Anterior cingulate cortex (tissue), 58 donors: ENCODE measurements at regions not wholly inside any gene's neighbourhood (a gene's known extent, or its start where the extent isn't known, plus 50 kb on each side); places are given as distances from the start of the nearest gene placed in this dataset.

Source experiments
- DNase-seq, 58 donors: peaks; one replicate each; lab custom pipeline; 2025; lab: John Stamatoyannopoulos, UW

DNA sequence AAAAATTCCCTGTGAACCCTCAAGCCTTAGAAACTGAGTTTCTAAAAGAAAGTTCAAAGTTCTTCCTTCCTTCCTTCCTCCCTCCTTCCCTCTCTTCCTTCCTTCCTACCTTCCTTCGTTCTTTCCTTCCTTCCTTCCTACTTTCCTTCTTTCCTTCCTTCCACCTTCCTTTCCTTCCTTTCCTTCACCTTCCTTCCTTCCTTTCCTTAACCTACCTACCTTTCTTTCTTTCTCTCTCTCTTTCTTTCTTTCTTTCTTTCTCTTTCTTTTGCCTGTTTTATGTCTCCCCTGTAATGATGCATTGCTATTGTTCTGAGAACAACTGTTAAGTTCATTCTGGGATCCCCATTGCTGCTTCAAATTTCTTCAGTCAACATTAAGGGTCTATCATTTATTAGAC, 551.1 kb downstream of the TFEC start:
- no peak for DNase-seq

GRCh38 chr7:115478426-115478825, 552.1 kb downstream of the TFEC start:
- DNase-seq, result no peak

- no peak for DNase-seq
Measured at GRCh38 chr7:115477193-115477651, 553.3 kb downstream of the TFEC start.

DNA sequence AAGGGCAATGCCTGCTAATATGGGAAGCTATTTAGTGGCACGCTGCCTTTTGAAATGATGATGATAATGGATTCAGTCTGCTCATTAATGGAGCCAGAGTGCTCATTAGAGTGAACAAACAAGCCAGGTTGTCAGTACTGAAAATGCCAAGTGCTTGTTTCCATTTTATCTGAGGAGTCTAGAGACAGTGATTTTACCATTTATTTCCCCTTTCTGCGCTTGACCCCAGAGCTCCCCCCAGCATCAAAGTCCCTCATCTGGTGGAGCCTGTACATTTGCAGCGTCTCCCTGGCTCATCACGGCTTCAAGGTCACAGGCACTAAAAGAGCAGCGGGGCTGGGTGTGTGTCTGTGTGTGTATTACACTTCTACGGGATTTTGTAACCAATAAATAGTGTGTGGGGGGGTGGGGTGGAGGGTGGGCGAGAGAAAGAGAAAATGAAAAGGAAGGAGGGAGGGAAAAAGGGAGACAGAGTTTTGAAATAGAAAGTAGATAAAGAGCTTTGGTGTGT, 553.8 kb downstream of the TFEC start:
- DNase-seq, result no peak

GRCh38 chr7:115475761-115476385, 554.0 kb downstream of the MDFIC start:
- peak in 2 of 58 donors; percentile 1 for DNase-seq

GRCh38 chr7:115475206-115475605, 553.3 kb downstream of the MDFIC start:
- no peak for DNase-seq

GRCh38 chr7:115474137-115474536, 552.2 kb downstream of the MDFIC start:
- no peak for DNase-seq

DNA sequence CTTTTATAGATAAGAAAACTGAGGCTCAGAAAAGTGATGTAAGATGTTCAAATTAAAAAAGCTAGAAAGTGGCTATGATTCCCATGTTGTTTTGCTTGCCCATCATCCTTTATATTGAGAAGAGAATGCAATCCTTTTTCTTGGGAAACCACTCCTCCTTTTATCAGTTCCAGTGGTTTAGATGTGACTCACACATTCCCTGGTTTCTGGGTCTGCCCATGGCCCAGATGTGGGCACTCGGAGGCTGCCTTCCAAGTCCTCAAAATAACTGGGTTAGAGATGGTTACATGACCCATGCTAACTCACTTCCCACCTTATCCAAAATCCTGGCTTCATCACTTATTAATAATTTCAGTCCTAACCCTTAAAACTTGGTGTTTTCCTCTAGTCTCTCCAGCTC, 550.0 kb downstream of the MDFIC start:
- no peak for DNase-seq

GRCh38 chr7:115462301-115463015, 540.6 kb downstream of the MDFIC start:
- DNase-seq, result no peak

DNA sequence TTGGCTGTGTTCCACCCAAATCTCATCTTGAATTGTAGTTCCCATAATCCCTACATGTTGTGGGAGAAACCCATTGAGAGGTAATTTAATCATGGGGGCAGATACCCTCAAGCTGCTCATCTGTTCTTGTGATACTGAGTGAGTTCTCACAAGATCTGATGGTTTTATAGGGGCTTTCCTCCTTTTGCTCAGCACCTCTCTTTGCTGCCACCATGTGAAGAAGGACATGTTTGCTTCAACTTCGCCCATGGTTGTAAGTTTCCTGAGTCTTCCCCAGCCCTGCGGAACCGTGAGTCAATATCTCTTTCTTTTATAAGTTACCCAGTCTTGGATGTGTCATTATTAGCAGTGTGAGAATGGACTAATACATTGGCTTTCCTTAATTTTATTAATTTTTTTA, 527.8 kb downstream of the MDFIC start:
- DNase-seq, result no peak

DNA sequence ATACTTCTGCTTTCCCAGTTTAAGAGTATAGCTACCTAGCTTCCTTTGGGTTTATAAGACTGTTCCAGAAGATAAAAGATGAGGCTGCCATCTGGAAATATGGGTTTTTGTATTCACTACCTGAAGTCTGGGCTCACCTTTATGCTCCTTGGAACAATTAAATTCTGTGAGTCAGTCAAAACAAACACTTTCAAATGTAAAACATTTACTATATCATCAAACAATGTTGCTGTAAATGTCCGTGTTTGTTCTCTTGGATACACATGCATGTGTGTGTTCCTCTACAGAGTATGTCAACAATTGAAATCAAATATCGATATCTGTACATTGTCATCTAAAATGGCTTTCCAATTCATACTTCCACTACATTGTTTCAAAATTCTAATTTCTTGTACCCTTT, 525.6 kb downstream of the MDFIC start:
- DNase-seq, result no peak

DNA sequence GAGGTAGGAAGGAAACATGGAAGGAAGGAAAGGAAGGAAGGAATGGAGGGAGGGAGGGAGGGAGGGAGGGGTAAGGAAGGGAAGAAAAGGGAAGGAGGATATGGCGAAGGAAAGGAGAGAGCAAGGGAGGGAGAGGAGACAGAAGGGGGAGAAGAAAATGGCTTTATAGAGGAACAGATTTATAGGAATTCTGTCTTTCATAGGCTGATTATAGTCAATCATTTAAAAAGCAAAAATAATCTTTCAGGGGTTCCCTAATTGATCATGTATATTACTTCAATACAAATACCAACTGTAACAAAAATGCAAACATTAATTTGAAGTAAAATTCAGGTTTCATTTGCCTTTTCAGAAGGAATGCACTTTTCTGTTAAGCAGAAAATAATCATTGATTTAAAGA, 519.1 kb downstream of the MDFIC start:
- no peak for DNase-seq

GRCh38 chr7:115435178-115435577, 513.3 kb downstream of the MDFIC start:
- DNase-seq, result no peak

DNA sequence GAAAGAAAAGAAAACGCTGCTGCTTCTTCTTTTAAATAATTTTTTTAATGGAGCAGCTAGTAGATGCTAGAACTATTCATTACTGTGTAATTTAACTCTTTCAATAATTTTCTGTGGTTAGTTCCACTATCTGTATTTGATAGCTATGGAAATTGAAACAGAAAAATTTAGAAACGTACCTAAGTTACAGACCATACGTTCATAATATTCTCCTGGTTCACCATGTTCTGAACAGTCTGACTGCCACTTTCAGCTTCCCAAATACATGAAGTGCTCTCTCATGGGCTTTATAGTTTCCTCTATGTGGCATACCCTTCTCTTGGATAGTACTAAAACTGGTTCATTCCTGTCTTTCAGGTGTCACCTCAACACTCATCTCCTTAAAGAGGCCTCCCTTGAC, 508.0 kb downstream of the MDFIC start:
- no peak for DNase-seq

GRCh38 chr7:115417662-115418061, 495.8 kb downstream of the MDFIC start:
- DNase-seq, result no peak

DNA sequence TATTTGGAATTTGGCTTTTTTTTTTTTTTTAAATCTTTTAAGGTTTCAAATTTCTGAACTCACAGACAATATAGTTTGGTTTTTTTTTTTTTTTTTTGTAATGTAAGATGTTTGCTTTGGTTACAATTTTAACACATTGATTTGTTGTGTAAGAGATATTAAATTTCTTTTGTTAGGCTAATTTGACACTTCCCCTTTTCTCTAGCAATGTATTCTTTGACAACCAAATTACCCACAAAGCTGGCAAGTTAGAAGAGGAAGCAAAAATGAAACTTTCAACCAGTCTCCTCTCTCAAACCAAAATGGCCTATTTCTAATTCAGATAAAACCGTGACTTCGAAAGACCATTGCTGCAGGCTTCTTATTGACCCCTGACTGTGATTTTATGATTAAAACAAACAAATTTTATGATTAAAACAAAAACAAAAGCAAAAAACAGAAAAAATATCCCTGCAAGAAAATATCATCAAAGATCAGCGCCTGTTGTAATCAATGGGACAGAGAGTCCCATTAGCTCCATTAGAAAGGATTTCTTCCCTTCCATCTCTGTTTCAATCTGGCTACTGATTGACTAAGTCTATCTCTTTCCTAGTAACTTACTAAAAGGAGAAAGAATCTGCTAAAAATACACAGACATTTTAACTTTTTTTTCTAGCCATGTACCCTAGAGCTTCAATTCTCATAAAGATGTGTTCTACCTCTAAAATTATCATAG, 489.2 kb downstream of the MDFIC start:
- no peak for DNase-seq

- no peak for DNase-seq
Measured at GRCh38 chr7:115410434-115410820, 488.5 kb downstream of the MDFIC start.

- DNase-seq, result no peak
Measured at GRCh38 chr7:115409682-115410433, 488.0 kb downstream of the MDFIC start.

GRCh38 chr7:115406219-115406618, 484.3 kb downstream of the MDFIC start:
- DNase-seq, result no peak

- DNase-seq, result no peak
Measured at GRCh38 chr7:115387137-115387536, 465.2 kb downstream of the MDFIC start.

DNA sequence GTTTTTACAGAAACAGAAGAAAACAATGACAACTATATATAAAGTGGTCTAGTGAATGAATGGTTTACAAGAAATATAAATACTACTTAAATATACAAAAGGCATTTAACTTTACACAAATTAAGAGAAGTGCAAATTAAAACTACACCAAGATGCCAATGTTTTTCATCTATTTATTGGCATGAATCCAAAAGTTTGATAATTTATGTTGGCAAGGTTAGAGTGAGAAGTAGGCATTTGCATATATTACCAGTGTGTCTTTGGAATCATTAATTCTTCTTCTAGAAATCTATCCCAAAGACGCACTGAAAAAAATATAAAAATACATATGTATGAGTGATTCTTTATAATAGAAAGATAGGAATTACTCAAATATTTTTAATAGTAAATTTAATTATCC, 457.4 kb downstream of the MDFIC start:
- no peak for DNase-seq
